Ishikawa (cell line): ENCODE measurements at regions not wholly inside any gene's neighbourhood (a gene's known extent, or its start where the extent isn't known, plus 50 kb on each side); places are given as distances from the start of the nearest gene placed in this dataset.

Experiments used
- EP300 ChIP-seq: IDR thresholded peaks from 2 replicates; pipeline ENCODE4 v1.6.1; 2012; ENCODE audit warnings: borderline replicate concordance
- RAD21 ChIP-seq: IDR thresholded peaks from 2 replicates; pipeline ENCODE4 v1.6.1; 2012; ENCODE audit warnings: low read depth
- TAF1 ChIP-seq: IDR thresholded peaks from 2 replicates; pipeline ENCODE4 v1.6.1; 2012; ENCODE audit warnings: low read depth, mild to moderate bottlenecking
- YY1 ChIP-seq: IDR thresholded peaks from 2 replicates; pipeline ENCODE4 v1.6.1; 2012; ENCODE audit warnings: low read depth
- TF ChIP-seq, protein P1 (sequence below): IDR thresholded peaks from 2 replicates; pipeline ENCODE4 v1.6.1; 2012; ENCODE audit warnings: low read depth, mild to moderate bottlenecking
- TF ChIP-seq, protein P2 (sequence below): IDR thresholded peaks from 2 replicates; pipeline ENCODE4 v1.6.1; 2012

DNA sequence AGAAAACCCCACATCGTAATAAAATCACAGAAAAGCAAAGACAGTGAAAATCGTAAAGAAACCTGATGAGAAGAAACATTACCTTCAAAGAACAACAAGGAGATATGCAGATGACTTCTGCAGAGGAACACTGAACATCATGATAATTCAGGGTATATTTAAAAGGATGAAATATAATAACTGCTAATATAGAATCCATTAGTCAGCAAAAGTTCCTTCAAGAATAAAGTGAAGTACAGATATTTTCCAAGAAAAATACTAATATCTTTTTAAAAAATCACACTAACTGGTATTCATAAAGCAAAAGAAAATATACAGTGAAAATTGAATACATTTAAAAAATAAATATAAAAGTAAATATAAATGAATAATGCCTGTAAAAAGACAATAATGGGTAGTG, 176.3 kb upstream of the VEGFC start:
- TF ChIP-seq TAF1: no peak
- TF ChIP-seq, protein P1, sequence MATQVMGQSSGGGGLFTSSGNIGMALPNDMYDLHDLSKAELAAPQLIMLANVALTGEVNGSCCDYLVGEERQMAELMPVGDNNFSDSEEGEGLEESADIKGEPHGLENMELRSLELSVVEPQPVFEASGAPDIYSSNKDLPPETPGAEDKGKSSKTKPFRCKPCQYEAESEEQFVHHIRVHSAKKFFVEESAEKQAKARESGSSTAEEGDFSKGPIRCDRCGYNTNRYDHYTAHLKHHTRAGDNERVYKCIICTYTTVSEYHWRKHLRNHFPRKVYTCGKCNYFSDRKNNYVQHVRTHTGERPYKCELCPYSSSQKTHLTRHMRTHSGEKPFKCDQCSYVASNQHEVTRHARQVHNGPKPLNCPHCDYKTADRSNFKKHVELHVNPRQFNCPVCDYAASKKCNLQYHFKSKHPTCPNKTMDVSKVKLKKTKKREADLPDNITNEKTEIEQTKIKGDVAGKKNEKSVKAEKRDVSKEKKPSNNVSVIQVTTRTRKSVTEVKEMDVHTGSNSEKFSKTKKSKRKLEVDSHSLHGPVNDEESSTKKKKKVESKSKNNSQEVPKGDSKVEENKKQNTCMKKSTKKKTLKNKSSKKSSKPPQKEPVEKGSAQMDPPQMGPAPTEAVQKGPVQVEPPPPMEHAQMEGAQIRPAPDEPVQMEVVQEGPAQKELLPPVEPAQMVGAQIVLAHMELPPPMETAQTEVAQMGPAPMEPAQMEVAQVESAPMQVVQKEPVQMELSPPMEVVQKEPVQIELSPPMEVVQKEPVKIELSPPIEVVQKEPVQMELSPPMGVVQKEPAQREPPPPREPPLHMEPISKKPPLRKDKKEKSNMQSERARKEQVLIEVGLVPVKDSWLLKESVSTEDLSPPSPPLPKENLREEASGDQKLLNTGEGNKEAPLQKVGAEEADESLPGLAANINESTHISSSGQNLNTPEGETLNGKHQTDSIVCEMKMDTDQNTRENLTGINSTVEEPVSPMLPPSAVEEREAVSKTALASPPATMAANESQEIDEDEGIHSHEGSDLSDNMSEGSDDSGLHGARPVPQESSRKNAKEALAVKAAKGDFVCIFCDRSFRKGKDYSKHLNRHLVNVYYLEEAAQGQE: no peak
- TF ChIP-seq, protein P2, sequence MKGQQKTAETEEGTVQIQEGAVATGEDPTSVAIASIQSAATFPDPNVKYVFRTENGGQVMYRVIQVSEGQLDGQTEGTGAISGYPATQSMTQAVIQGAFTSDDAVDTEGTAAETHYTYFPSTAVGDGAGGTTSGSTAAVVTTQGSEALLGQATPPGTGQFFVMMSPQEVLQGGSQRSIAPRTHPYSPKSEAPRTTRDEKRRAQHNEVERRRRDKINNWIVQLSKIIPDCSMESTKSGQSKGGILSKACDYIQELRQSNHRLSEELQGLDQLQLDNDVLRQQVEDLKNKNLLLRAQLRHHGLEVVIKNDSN: no peak
- TF ChIP-seq RAD21: no peak
- no peak for TF ChIP-seq EP300
- no peak for TF ChIP-seq YY1
